Peyer's patch (tissue), 4 donors: ENCODE measurements at regions not wholly inside any gene's neighbourhood (a gene's known extent, or its start where the extent isn't known, plus 50 kb on each side); places are given as distances from the start of the nearest gene placed in this dataset.

Experiments used
- CTCF ChIP-seq, 6 experiments: fragments of 450-650 bp in 4 of 6; fragments of 200-600 bp in 2 of 6; sonication (generic) in 1 of 6; IDR thresholded peaks; one replicate each; pipeline ENCODE4 v1.5.1; 2017 to 2019; ENCODE audit warnings: antibody characterized with exemption in 6 of 6, mild to moderate bottlenecking in 3 of 6, moderate library complexity in 1 of 6
- POLR2A ChIP-seq, 2 donors: fragments of 450-650 bp; IDR thresholded peaks; one replicate each; pipeline ENCODE4 v1.5.1; 2017; ENCODE audit warnings: antibody characterized with exemption in 2 of 2, mild to moderate bottlenecking in 2 of 2, moderate library complexity in 2 of 2

- TF ChIP-seq CTCF (IDR thresholded peaks at IDR 0.05) (no peak), POLR2A (IDR thresholded peaks at IDR 0.05) (no peak)
Measured at GRCh38 chr10:128701381-128701780, 575.2 kb upstream of the MKI67 start.
